T47D (cell line): ENCODE measurements at regions not wholly inside any gene's neighbourhood (a gene's known extent, or its start where the extent isn't known, plus 50 kb on each side); places are given as distances from the start of the nearest gene placed in this dataset.

Experiments used
- DNase-seq, 2 experiments: peaks; one replicate each; pipeline versions ENCODE4 v3.0.0 to v3.0.0-alpha.2; 2011 to 2012; ENCODE audit warnings: low read depth in 1 of 2, low spot score in 1 of 2
- JUND ChIP-seq: IDR thresholded peaks from 2 replicates; pipeline ENCODE4 v1.6.1; 2012; ENCODE audit warnings: low read depth
- in situ Hi-C: cut with HindIII; loops from 2 replicates; pipeline ENCODE4 v1.10.0; 2016; ENCODE audit warnings: low sequenced_read_pairs, low pct_unique_long_range_greater_than_20kb

DNA sequence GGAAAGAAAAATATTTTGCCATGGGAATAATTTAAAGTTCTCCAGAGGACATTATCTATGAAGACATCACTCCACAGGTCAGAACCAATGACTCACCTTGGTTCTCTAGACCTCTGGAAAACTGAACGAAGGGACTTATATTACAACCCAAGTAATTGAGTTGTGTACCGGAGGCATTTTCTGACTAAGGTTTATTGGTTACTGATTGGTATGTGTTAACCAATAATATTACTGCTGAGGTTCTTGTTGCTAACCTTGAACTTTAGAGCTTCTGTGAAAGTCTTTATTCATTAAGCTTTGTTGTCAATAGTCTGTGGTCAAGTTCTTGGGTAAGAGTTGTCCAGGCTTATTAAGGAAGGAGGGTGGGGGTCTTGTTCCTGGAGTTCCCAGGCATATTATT is 78.1 kb upstream of the MTPN start:
- no peak for DNase-seq
- TF ChIP-seq JUND, result no peak
- in situ Hi-C loops, result no loop called here

DNA sequence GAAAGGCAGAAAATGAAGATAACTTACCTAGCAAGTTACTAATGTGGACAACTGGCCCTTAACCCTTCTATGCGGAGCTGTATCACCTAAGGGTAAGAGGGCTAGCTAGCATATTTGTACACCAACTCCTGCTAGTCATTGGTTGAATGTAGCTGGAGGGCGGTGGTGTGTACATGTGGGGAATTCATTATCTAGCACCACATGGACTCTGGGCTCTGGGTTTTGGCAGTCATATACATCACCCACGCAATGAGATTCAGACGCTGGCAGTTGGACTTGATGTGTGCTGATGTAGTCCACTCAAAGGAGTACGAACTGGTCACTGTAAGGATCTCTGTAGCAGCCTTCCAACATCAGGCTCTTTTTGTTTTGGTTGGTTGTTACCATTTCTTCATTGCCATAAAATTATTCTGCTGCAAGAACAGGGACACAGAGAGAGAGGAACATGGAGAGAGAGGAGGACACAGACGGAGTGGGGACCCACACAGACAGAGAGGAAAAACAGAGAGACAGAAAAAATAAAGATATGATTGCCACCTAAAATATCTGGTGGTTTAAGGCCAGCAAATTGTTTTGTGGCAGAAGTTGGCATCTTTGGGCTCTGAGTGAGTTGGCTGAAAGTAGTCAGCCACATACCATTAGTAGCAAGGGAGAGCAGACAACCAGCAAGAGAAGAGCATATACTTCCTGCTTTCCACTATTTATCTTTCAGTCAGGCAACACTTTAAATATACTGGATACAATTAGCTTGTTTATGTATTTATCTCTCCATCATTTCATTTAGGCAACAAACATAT is 76.7 kb upstream of the MTPN start:
- TF ChIP-seq JUND, result no peak
- in situ Hi-C loops, result no loop called here
- no peak for DNase-seq

DNA sequence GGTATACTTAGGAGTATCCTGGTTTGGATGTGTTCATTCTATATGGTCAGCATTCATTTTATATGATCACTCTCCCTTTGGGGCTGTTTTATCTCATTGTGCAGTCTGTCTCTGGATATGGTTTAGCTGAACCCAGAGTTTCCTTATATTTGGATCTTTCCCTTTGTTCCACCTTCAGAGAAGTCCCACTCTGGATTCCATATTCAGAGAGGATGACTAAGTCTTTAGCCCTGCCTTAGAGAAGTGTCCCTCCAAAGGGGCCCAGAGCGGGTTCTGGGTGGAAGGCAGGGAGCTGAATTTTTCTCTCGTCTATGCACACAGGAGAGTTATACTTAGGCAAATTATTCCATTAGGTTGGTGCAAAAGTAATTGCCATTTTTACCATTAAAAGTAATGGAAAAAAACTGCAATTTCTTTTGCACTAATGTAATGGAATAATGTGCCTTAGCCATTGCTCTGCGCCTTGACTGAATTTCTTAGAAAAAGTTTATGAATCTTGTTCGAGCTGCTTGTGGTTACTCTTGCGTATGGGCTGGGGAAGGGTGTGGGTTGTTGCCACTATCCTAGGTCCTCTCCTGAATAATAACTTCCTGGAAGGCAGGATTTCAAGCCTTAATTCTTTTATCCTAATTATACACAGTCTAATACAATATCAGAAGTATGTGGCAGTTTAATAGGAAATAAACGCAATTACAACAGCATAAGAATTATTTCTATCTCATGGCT is 74.2 kb upstream of the MTPN start:
- in situ Hi-C loops, result no loop called here
- DNase-seq, result no peak
- no peak for TF ChIP-seq JUND

DNA sequence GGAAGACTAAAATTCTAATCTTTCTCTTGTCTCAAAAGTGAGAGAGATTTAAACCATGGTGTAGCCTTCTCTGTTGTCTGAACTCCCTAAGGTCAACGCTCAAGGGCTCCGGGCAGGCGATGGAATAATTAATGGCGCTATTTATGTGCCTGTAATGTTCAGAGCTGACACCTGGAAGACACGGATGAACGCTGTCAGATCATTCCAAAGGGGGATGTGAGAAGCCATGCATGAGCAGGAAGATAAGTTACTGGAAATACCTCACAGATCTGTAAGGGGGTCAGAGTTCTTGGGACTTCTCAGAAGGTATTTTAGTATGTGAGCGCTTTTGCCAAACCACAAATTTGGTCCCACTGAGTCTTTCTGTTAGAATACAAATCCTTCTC is 73.3 kb upstream of the MTPN start:
- in situ Hi-C loops, result no loop called here
- no peak for DNase-seq

DNA sequence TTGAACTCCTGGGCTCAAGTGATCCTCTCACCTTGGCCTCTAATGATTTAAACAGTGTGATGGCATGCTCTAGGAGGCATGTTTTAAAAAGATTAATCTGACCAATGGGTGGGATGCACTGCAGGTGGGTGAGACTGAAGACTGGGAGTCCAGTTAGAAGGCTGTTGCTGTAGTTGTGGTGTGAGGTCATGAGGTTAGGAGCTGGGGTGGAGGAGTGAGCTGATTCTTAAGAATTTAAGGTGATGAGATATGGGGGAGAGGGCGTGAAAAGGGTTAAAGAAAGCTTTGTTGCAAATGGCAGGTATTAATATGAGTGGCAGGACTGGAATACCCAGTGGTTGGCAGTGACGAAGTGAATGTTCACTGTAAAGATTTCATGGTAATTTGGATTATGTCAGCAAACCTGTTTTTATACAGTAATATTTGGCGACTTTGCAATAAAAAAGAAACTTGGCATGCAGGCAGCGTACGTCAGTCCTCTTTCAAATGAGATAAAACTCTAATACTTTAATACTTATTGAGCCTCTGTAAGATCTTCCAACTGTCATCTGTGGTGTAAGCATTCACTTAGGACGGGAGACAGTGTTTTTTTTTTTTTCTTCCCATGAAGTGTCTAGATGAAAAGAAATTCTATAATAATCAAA is 72.8 kb upstream of the MTPN start:
- in situ Hi-C loops, result no loop called here
- no peak for TF ChIP-seq JUND
- no peak for DNase-seq

More for the DNA sequence above, 73.3 kb upstream of the MTPN start:
- TF ChIP-seq JUND, result no peak

DNA sequence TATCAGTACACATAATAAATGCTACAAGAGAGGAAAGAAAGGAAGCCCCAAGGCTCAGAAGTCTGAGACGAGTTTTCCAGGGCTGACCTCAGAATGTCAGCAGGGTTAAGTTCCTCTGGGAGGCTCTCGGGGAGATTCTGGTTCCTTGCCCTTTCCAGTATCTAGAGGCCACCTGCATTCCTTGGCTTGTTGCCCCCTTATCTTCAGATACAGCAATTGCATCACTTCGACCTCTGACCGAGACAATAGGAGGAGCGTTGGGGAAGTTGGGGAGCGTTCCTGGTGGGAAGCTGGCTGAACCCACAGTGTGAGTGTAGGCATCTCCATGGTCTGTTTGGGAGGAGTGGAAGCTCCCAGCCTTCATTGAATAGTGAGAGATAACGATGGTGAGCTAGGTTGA is 72.0 kb upstream of the MTPN start:
- no peak for TF ChIP-seq JUND
- DNase-seq, result no peak
- in situ Hi-C loops, result no loop called here

DNA sequence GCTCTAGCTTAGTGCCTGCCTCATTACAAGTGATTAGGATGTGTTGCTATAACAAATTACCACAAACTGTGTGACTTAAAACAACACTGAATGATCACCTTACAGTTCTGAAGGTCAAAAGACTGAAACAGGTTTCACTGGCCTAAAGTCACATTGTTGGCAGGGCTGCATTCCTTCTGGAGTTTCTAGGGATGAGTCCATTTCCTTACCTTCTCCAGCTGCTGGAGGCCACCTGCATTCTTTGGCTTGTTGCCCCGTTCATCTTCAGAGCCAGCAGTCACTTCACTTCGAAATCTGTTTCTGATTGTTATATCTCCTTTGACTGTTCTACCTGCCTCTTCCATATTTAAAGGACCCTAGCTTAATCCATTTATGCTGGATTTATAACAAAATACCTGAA is 69.4 kb upstream of the MTPN start:
- TF ChIP-seq JUND, result no peak
- in situ Hi-C loops, result no loop called here
- DNase-seq, result peak in 1 of 2 experiments; percentile 43

DNA sequence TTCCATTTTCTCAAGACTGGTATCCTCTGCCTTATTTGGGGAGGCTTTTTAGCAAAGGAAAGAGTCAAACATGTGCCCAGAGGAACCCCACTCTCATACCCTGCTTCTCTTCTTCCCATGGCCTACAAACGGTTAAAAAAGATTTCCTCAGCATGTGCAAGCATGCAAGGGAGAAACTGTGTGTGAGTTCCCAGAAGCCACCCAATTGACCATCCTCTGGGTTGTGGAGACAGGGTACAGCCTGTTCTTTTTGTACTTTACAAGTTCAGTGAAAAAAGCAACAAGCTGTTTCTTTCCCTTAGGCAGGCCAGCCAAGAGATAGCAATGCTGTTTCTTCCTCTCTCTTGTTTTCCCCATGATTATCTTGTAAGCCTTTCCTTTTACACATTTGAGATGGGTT is 68.8 kb upstream of the MTPN start:
- no peak for DNase-seq
- in situ Hi-C loops, result no loop called here

DNA sequence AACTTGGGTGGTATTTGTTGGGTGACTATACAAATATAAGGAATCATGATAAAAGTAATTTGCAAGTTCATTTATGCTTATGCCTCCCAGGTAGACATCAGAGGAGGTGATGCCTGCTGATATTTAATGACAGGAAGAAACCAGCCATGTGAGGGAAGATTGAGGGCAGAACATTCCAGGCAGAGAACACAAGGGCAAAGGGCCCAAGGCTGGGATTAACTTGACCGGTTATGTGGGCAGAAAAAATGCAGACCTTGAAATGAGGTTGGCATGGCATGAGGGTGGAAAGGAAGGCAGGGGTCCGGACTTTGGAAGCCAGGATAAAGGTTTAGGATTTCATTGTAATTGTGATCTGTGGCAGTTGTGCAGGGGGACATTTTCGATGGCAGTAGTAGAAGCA is 68.0 kb upstream of the MTPN start:
- no peak for TF ChIP-seq JUND
- peak in 1 of 2 experiments; percentile 31 for DNase-seq
- in situ Hi-C loops, result no loop called here

More for the DNA sequence above, 68.8 kb upstream of the MTPN start:
- no peak for TF ChIP-seq JUND

DNA sequence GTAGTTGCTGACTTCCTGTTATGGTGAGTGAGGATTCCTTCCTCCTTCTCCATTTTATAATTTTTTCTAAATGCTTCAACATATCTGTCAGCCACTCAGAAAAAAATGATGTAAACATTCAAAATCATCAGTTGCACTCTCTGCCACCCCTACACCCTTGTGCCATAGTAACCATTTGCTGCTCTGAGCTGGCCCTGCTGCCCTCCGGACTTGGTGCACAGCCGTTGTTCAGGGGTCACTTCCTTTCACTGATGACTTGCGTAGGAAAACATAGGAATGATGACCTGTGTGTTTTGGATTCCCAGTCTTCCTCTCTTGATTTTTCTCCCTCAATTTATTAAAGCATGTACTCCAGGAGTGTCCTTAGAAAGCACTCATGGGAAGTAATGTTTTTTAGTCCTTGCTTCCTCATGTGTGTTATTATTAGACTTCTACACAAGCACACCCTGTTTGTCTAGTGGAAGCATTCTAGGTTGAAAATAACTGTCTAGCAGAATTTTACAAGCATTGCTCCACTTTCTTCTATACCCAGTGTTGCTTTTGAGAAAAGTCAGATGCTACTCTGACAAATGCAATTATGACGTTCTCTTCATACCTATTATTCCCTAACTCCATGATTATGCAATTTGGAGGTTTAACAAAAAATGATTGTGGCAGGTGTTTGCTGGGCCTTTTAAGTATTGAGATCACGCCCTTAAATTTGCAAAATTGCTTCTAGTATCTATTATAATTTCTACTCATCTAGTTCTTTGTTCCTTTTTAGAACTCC is 62.6 kb upstream of the MTPN start:
- no peak for DNase-seq
- no peak for TF ChIP-seq JUND
- in situ Hi-C loops, result no loop called here

DNA sequence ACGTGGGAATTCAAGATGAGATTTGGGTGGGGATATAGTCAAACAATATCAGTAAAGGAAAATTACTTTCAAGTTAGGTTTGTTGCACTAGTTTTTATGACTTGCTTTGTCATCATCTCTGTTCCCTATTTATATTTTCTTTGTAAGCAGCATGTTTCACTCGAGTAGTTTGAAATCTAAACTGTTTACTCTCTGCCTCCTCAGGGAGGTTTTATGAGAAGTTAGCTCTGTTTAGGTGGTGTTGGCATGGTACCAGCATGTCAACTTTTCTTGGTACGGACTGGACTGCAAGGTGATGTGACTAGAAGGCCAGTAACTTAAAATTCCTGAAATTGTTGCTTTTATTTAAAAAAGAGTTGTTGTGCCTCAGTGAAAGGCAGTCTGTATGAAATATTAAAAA is 59.2 kb upstream of the MTPN start:
- DNase-seq, result no peak
- TF ChIP-seq JUND, result no peak
- in situ Hi-C loops, result no loop called here

DNA sequence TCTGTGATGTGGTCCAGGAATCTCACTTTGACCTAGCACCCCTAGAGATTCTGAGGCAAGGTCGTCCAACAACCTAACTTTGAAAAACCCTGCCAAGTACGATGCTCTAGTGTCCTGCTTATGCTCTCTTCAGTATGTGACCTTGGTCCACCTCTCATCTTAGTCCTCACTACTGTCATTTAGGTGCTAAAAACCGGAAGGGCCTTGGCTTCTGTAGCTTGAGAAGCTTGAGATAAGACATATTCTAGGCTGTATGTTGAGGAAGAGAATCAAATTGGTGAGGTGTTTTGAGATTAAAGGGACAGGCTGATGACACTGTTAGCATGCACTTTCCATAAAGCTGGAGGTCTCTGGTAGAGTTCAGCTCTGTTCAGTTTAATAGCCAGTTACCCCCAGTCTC is 57.0 kb upstream of the MTPN start:
- DNase-seq, result no peak
- TF ChIP-seq JUND, result no peak
- in situ Hi-C loops, result no loop called here
